Body of pancreas (tissue), 4 donors: ENCODE measurements at regions not wholly inside any gene's neighbourhood (a gene's known extent, or its start where the extent isn't known, plus 50 kb on each side); places are given as distances from the start of the nearest gene placed in this dataset.
"Not testable (repeated sequence)": the region's sequence is repeated elsewhere in the genome, so short reads cannot be mapped to it uniquely, and the experiment has no call there.

Experiments used
- ATAC-seq: fragments of 150-250 bp; one replicate; pipeline ENCODE4 v1.9.1; 2016
- DNase-seq, 4 donors: peaks; one replicate each; pipeline ENCODE4 v3.0.0-alpha.2; 2019
- H3K27ac ChIP-seq, 4 donors: fragments of 200-600 bp; sonication (generic); 1 replicate in 3 of 4; 2 replicates in 1 of 4; pipeline versions ENCODE4 v1.5.1 to v1.6.1; 2016 to 2019; ENCODE audit warnings: mild to moderate bottlenecking in 1 of 4, mixed read lengths in 1 of 4, moderate library complexity in 1 of 4
- H3K27me3 ChIP-seq, 2 donors: fragments of 200-600 bp; sonication (generic); one replicate each; pipeline ENCODE4 v1.6.0; 2016; ENCODE audit warnings: mild to moderate bottlenecking in 1 of 2
- H3K36me3 ChIP-seq, 2 donors: fragments of 200-600 bp; sonication (generic); replicated peaks in 1 of 2; 2 replicates each; pipeline ENCODE4 v1.5.1; 2016; ENCODE audit warnings: low read depth in 2 of 2; ENCODE audit not compliant: insufficient read depth in 1 of 2
- H3K4me1 ChIP-seq: fragments of 200-600 bp; sonication (generic); one replicate; pipeline ENCODE4 v1.6.0; 2016
- H3K4me3 ChIP-seq, 2 donors: fragments of 200-600 bp; sonication (generic); 1 replicate in 1 of 2; 2 replicates in 1 of 2; pipeline ENCODE4 v1.5.1; 2016 to 2019
- H3K9me3 ChIP-seq, 3 donors: fragments of 200-600 bp; sonication (generic); 1 replicate in 2 of 3; 2 replicates in 1 of 3; pipeline ENCODE4 v1.5.1; 2016
- POLR2A ChIP-seq, 3 donors: fragments of 450-650 bp; IDR thresholded peaks; one replicate each; pipeline ENCODE4 v1.6.1; 2016; ENCODE audit warnings: antibody characterized with exemption in 3 of 3, mild to moderate bottlenecking in 2 of 3
- WGBS, 2 donors: methylation state at CpG; one replicate each; pipeline ENCODE4 v1.1.5; 2017; 5-methylcytosine and 5-hydroxymethylcytosine counted together
- intact Hi-C: fragments of 100-400 bp; cut with DNase I; formaldehyde crosslinking; loops from one replicate; pipeline ENCODE4 v1.15.1; 2023
- TF ChIP-seq, protein P1 (sequence below), 7 experiments: fragments of 450-650 bp in 4 of 7; fragments of 200-600 bp in 3 of 7; sonication (generic) in 3 of 7; IDR thresholded peaks; one replicate each; pipeline ENCODE4 v1.5.1; 2016 to 2019; ENCODE audit warnings: antibody characterized with exemption in 7 of 7

DNA sequence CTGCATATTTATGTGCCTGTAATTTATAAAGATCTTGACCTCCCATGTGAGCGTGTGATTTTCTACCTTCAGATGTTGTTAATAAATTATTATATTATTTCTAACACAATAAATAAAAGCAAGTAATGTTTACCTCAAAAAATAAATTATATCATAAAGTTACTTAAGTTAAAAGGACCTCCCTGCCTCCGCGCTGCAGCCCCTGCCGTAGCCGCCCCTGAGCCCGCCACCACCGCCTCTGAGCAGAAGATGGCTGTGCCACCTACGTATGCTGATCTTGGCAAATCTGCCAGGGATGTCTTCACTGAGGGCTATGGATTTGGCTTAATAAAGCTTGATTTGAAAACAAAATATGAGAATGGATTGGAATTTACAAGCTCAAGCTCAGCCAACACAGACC lies 119.6 kb upstream of the BRWD3 start:
- no peak overlapping the region for H3K4me3 ChIP-seq
- no peak for DNase-seq
- 85 to 92% methylated on average over 8 of the region's 8 CpGs for WGBS, 2 donors
- H3K27ac ChIP-seq, result no peak overlapping the region
- H3K4me1 ChIP-seq, result no peaks in the 10 kb centered on the region
- intact Hi-C loops, result no loop called here
- no peaks in the 10 kb centered on the region for H3K36me3 ChIP-seq
- no peaks in the 10 kb centered on the region for H3K9me3 ChIP-seq
- ATAC-seq, result no peak
- no peaks in the 10 kb centered on the region for H3K27me3 ChIP-seq
- TF ChIP-seq POLR2A (IDR thresholded peaks at IDR 0.05), result no peak

GRCh38 chrX:80917919-80918318 lies 108.2 kb upstream of the BRWD3 start:
- intact Hi-C loops, result no loop called here
- Histone ChIP-seq H3K9me3 (no peaks in the 10 kb centered on the region), H3K27ac (no peak overlapping the region), H3K27me3 (no peaks in the 10 kb centered on the region), H3K36me3 (no peaks in the 10 kb centered on the region), H3K4me3 (no peak overlapping the region), H3K4me1 (no peaks in the 10 kb centered on the region)
- ATAC-seq (no peak), DNase-seq (no peak)
- TF ChIP-seq, protein P1, sequence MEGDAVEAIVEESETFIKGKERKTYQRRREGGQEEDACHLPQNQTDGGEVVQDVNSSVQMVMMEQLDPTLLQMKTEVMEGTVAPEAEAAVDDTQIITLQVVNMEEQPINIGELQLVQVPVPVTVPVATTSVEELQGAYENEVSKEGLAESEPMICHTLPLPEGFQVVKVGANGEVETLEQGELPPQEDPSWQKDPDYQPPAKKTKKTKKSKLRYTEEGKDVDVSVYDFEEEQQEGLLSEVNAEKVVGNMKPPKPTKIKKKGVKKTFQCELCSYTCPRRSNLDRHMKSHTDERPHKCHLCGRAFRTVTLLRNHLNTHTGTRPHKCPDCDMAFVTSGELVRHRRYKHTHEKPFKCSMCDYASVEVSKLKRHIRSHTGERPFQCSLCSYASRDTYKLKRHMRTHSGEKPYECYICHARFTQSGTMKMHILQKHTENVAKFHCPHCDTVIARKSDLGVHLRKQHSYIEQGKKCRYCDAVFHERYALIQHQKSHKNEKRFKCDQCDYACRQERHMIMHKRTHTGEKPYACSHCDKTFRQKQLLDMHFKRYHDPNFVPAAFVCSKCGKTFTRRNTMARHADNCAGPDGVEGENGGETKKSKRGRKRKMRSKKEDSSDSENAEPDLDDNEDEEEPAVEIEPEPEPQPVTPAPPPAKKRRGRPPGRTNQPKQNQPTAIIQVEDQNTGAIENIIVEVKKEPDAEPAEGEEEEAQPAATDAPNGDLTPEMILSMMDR (IDR thresholded peaks at IDR 0.05), result no peak
- no peak for TF ChIP-seq POLR2A (IDR thresholded peaks at IDR 0.05)
- 58 to 62% methylated on average over 1 of the region's 1 CpG for WGBS, 2 donors

- H3K36me3 ChIP-seq, ATAC-seq, intact Hi-C loops, H3K4me3 ChIP-seq, H3K4me1 ChIP-seq, H3K27ac ChIP-seq, DNase-seq, H3K9me3 ChIP-seq, H3K27me3 ChIP-seq: not testable (repeated sequence)
- WGBS, 2 donors, result 55 to 86% methylated on average over 2 of the region's 2 CpGs
Measured at GRCh38 chrX:80912351-80912750, 102.7 kb upstream of the BRWD3 start.

- no peak for ATAC-seq
- Histone ChIP-seq H3K36me3 (no peaks in the 10 kb centered on the region), H3K9me3 (no peaks in the 10 kb centered on the region), H3K27ac (no peak overlapping the region), H3K27me3 (no peaks in the 10 kb centered on the region), H3K4me1 (no peaks in the 10 kb centered on the region), H3K4me3 (no peak overlapping the region)
- intact Hi-C loops, result no loop called here
- 67% methylated on average over 1 of the region's 1 CpG; no CpG with 5 or more reads in 1 of the 2 donors for WGBS, 2 donors
- DNase-seq, result no peak
- TF ChIP-seq, protein P1 (IDR thresholded peaks at IDR 0.05), result no peak
- TF ChIP-seq POLR2A (IDR thresholded peaks at IDR 0.05), result no peak
Measured at GRCh38 chrX:80879916-80880315, 70.2 kb upstream of the BRWD3 start.

DNA sequence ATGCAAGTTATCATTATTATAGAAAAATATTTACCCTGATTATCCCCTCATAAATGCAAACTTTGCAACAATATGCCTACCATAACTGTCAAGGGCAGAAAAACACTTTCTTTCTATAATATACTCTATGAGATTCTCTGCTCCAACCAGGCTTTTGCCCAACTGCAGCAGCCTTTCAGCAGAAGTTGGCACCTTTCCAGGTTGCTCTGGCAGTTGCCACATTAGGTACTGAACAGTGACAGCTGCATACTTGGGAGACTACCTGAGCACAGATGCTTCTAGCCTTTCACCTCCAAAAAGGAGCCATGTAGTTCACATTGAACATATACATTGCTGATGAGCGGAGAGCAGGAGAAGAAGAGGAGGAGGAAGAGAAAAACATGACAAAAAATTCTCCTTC lies 69.5 kb upstream of the BRWD3 start:
- H3K4me3 ChIP-seq, result no peak overlapping the region
- H3K4me1 ChIP-seq, result no peaks in the 10 kb centered on the region
- no peak overlapping the region for H3K27ac ChIP-seq
- peak; percentile 28 to 65 (median 48) for DNase-seq
- no peaks in the 10 kb centered on the region for H3K9me3 ChIP-seq
- ATAC-seq, result no peak
- intact Hi-C loops, result no loop called here
- no peaks in the 10 kb centered on the region for H3K36me3 ChIP-seq
- TF ChIP-seq, protein P1 (IDR thresholded peaks at IDR 0.05), result no peak
- TF ChIP-seq POLR2A (IDR thresholded peaks at IDR 0.05), result no peak
- 80 to 82% methylated on average over 1 of the region's 1 CpG for WGBS, 2 donors
- no peaks in the 10 kb centered on the region for H3K27me3 ChIP-seq

GRCh38 chrX:80876877-80877276 lies 67.2 kb upstream of the BRWD3 start:
- DNase-seq (no peak), ATAC-seq (no peak)
- no peaks in the 10 kb centered on the region for H3K36me3 ChIP-seq

More at GRCh38 chrX:80876877-80877276, 67.2 kb upstream of the BRWD3 start:
- H3K4me1 ChIP-seq, result no peaks in the 10 kb centered on the region
- H3K27me3 ChIP-seq, result no peaks in the 10 kb centered on the region
- intact Hi-C loops, result no loop called here
- no peak overlapping the region for H3K27ac ChIP-seq
- no peak overlapping the region for H3K4me3 ChIP-seq
- no peak for TF ChIP-seq POLR2A (IDR thresholded peaks at IDR 0.05)
- TF ChIP-seq, protein P1 (IDR thresholded peaks at IDR 0.05), result peak in 6 of 7 experiments; percentile 23 to 54 (median 42)
- no peaks in the 10 kb centered on the region for H3K9me3 ChIP-seq
